Parathyroid adenoma (tissue), 2 donors: ENCODE measurements at regions not wholly inside any gene's neighbourhood (a gene's known extent, or its start where the extent isn't known, plus 50 kb on each side); places are given as distances from the start of the nearest gene placed in this dataset.

ENCODE experiments used
- H2AFZ ChIP-seq: fragments of 300-600 bp; sonication (generic); one replicate; pipeline ENCODE4 v1.7.0; 2017; ENCODE audit warnings: antibody characterized with exemption, mild to moderate bottlenecking
- H3K27ac ChIP-seq: fragments of 300-600 bp; sonication (generic); one replicate; pipeline ENCODE4 v1.7.0; 2017
- H3K27me3 ChIP-seq: fragments of 300-600 bp; sonication (generic); one replicate; pipeline ENCODE4 v1.7.0; 2017; ENCODE audit warnings: low read length; ENCODE audit not compliant: control insufficient read depth, insufficient read depth
- H3K36me3 ChIP-seq: fragments of 300-600 bp; sonication (generic); one replicate; pipeline ENCODE4 v1.7.0; 2017; ENCODE audit warnings: low read length; ENCODE audit not compliant: control insufficient read depth, insufficient read depth
- H3K4me1 ChIP-seq: fragments of 300-600 bp; sonication (generic); one replicate; pipeline ENCODE4 v1.7.0; 2017; ENCODE audit warnings: control low read depth
- H3K4me2 ChIP-seq: fragments of 300-600 bp; sonication (generic); one replicate; pipeline ENCODE4 v1.7.0; 2017; ENCODE audit warnings: low read length
- H3K4me3 ChIP-seq: fragments of 300-600 bp; sonication (generic); one replicate; pipeline ENCODE4 v1.7.0; 2017; ENCODE audit warnings: low read depth, low read length
- H3K79me2 ChIP-seq: fragments of 300-600 bp; sonication (generic); one replicate; pipeline ENCODE4 v1.7.0; 2017; ENCODE audit warnings: control low read depth
- H3K9ac ChIP-seq: fragments of 300-600 bp; sonication (generic); one replicate; pipeline ENCODE4 v1.7.0; 2017; ENCODE audit warnings: mild to moderate bottlenecking
- H3K9me3 ChIP-seq: fragments of 300-600 bp; sonication (generic); one replicate; pipeline ENCODE4 v1.7.0; 2017; ENCODE audit warnings: low read length; ENCODE audit not compliant: control insufficient read depth
- CTCF ChIP-seq: fragments of 300-600 bp; sonication (generic); IDR thresholded peaks from one replicate; pipeline ENCODE4 v1.7.0; 2017; ENCODE audit warnings: antibody characterized with exemption, mild to moderate bottlenecking
- donor health status: primary hyperparathyroidism.

DNA sequence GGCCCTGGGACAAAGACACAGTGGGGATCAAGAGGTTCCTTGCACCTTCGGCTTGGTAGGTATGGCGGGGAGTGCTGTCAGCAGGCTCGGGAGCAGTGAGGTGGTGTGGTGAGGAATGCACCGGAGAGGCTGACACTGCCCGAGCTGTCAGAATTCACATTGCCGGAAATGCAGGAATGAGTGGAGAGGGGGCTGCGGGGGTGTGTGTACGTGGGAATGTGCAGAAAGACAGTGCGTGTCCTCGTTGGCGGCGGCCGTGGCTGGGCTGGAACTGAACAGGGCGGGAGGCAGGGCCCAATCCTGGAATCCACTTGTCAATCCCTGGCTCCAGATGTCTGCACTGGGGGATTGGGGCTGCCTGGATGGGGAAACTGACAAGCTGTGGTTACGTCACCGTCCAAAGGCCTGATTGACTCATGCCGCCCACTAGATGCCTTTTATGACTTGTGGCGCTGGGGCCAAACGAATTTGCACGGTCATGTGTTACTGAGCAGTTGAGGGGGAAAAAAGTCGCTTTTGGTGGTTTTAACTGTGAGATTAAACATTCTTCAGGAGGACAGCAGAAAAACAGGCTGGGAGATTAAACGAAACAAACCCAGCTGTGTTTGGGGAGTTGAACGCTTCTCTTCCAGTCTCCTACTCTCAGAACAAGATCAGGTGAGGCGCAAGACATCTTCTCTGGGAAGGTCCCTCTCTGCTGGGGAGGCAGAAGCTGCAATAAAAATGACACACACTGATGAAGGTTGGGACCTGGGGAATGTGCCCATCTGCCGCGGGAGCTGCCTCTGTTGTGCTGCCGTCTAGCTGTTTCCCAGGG is 189.4 kb upstream of the GLI2 start:
- H3K4me2 ChIP-seq, result no peak overlapping the region
- H3K36me3 ChIP-seq, result no peaks in the 10 kb centered on the region
- H3K9me3 ChIP-seq, result no peaks in the 10 kb centered on the region
- H2AFZ ChIP-seq, result no peak overlapping the region
- no peaks in the 10 kb centered on the region for H3K4me1 ChIP-seq
- H3K27me3 ChIP-seq, result no peaks in the 10 kb centered on the region
- no peak for TF ChIP-seq CTCF
- no peak overlapping the region for H3K9ac ChIP-seq
- H3K4me3 ChIP-seq, result no peak overlapping the region
- H3K79me2 ChIP-seq, result no peaks in the 10 kb centered on the region
- no peak overlapping the region for H3K27ac ChIP-seq

DNA sequence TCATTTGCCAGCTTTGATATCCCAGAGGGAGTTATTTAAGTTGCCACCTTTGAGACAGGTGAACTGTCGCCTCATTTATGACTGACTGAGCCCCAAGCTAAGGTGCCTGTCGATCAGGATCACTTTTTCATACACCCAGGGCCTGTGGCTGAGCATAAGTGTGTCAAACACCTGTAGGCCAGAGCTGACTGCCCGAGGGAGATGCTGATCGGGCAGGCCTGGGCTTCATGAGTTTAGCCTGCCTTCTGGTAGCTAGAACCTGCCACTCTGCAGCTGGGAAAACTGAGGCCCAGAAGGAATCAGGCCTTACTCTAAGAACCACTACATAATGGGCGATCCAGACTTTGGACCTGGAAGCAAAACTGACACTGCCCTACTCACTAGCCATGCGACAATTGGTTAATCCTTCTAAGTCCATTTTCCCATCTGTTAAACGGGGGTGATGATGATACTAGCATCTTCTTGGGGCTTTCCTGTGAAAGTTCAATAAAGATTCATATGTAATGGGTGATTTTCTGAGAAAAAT is 188.7 kb upstream of the GLI2 start:
- no peaks in the 10 kb centered on the region for H3K9me3 ChIP-seq
- no peak overlapping the region for H3K4me2 ChIP-seq
- no peaks in the 10 kb centered on the region for H3K79me2 ChIP-seq
- H3K27me3 ChIP-seq, result no peaks in the 10 kb centered on the region
- H2AFZ ChIP-seq, result no peak overlapping the region
- no peak overlapping the region for H3K4me3 ChIP-seq
- no peak for TF ChIP-seq CTCF
- H3K36me3 ChIP-seq, result no peaks in the 10 kb centered on the region
- H3K9ac ChIP-seq, result no peak overlapping the region
- no peak overlapping the region for H3K27ac ChIP-seq
- no peaks in the 10 kb centered on the region for H3K4me1 ChIP-seq

DNA sequence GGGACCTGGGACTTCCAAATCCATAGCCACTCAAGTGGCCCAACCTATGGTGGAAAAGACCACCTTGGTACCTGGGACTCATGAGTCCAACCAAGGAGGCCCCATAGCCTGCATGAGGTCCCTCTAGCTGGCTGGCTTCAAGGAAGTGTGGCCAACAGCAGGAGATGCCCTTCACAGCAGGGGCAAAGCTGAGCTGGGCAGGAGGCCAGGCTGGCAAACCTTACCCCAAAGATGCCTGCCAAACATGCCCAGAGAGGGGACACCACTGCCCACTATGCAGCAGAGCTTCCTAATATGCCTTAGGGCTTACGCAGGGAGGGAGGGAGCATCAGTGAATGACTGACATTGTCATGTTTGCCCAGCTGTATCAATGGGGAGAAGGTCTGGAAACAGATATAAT is 188.0 kb upstream of the GLI2 start:
- H3K4me3 ChIP-seq, result no peak overlapping the region
- H3K27ac ChIP-seq, result no peak overlapping the region
- peaks cover 2% of the 10 kb centered on the region for H3K4me1 ChIP-seq

GRCh38 chr2:120548627-120549608 is 186.8 kb upstream of the GLI2 start:
- Histone ChIP-seq H3K79me2 (no peaks in the 10 kb centered on the region), H3K4me1 (peaks cover 8% of the 10 kb centered on the region), H3K27me3 (no peaks in the 10 kb centered on the region), H3K27ac (no peak overlapping the region), H3K9me3 (no peaks in the 10 kb centered on the region), H3K36me3 (no peaks in the 10 kb centered on the region), H3K9ac (no peak overlapping the region), H3K4me3 (no peak overlapping the region), H2AFZ (no peak overlapping the region), H3K4me2 (no peak overlapping the region)
- TF ChIP-seq CTCF, result no peak

More for the DNA sequence above, 188.0 kb upstream of the GLI2 start:
- TF ChIP-seq CTCF, result no peak
- no peaks in the 10 kb centered on the region for H3K9me3 ChIP-seq
- no peak overlapping the region for H3K4me2 ChIP-seq
- no peaks in the 10 kb centered on the region for H3K79me2 ChIP-seq
- no peak overlapping the region for H2AFZ ChIP-seq
- no peak overlapping the region for H3K9ac ChIP-seq
- no peaks in the 10 kb centered on the region for H3K36me3 ChIP-seq
- no peaks in the 10 kb centered on the region for H3K27me3 ChIP-seq
